ENCODE measurements at regions not wholly inside any gene's neighbourhood (a gene's known extent, or its start where the extent isn't known, plus 50 kb on each side); places are given as distances from the start of the nearest gene placed in this dataset.

DNA sequence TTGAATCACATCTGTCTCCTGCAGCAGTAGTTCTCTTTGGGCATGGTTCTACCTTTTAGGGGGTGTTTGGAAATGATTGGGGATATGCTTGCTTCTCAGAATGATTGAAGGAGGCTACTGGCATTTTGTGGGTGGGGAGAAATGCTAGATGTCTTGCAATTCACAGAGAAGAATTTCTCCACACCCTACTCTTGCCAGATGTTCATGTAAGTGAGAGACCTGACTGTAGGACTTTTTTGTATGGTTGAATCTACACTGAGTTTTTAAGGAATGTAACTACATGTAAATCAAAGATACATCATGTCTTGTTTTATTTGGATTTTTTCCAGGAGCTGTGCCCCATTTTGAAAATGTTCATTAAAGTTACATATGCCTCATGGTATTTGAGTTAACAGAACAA lies 311.9 kb downstream of the PRDM2 start:
- Histone ChIP-seq H3K27me3 (ENCODE audit: control insufficient read depth in 1 of 2, insufficient read depth in 2 of 2, low read length in 2 of 2) (no peaks in the 10 kb centered on the region), H3K4me1 (ENCODE audit: insufficient read depth, low read length) (no peaks in the 10 kb centered on the region), H3K9me3 (ENCODE audit: low read length) (no peaks in the 10 kb centered on the region), H3K36me3 (ENCODE audit: insufficient read depth, low read length) (no peaks in the 10 kb centered on the region), H3K9ac (ENCODE audit: low read length) (no peak overlapping the region), H3K4me3 (ENCODE audit: low read depth in 1 of 2, low read length in 2 of 2) (no peak overlapping the region), H3K27ac (ENCODE audit: low read depth, low read length) (no peak overlapping the region)

DNA sequence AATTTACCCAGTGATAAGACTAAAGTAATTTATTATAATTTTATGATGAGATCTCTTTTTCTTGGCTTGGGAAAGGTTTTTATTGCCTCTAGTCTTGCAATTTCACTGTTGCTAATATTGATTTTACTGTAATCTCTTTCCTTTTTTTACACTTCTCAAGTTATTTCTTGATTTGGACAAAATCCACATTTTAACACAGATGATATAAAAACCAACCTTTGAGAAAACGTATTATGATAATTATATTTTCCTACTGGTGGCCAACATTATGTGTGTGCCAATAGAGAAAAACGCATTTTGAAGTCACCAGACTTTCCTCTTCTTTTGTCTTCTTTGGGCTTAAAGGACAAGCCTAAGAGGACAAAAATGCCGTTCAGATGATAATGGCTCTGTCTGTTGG lies 314.9 kb downstream of the PRDM2 start:
- Histone ChIP-seq H3K4me1 (ENCODE audit: insufficient read depth, low read length) (no peaks in the 10 kb centered on the region), H3K9me3 (ENCODE audit: low read length) (no peaks in the 10 kb centered on the region), H3K36me3 (ENCODE audit: insufficient read depth, low read length) (no peaks in the 10 kb centered on the region), H3K9ac (ENCODE audit: low read length) (no peak overlapping the region), H3K4me3 (ENCODE audit: low read depth in 1 of 2, low read length in 2 of 2) (no peak overlapping the region), H3K27ac (ENCODE audit: low read depth, low read length) (no peak overlapping the region), H3K27me3 (ENCODE audit: control insufficient read depth in 1 of 2, insufficient read depth in 2 of 2, low read length in 2 of 2) (no peaks in the 10 kb centered on the region)

DNA sequence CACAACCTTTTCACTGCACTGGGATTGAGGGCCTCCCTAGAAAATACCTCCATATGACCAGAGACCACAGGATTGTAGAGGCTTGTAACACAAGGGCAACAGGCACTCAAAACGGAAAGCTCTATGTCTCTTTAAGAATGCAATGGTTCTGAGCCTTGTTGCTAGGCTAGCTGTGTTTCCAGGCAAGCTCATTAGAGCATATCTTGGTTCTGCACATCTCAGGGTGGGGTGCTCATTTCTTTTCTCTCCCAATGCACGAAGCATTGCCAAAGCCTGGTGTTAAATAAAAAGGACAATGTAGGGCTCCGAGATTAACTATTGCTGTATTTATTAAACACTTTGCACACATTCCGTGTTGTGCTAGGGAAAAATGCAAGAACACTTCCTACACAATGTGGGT lies 315.9 kb downstream of the PRDM2 start:
- Histone ChIP-seq H3K4me1 (ENCODE audit: insufficient read depth, low read length) (no peaks in the 10 kb centered on the region), H3K36me3 (ENCODE audit: insufficient read depth, low read length) (no peaks in the 10 kb centered on the region), H3K27me3 (ENCODE audit: control insufficient read depth in 1 of 2, insufficient read depth in 2 of 2, low read length in 2 of 2) (no peaks in the 10 kb centered on the region), H3K9me3 (ENCODE audit: low read length) (no peaks in the 10 kb centered on the region), H3K27ac (ENCODE audit: low read depth, low read length) (no peak overlapping the region), H3K4me3 (ENCODE audit: low read depth in 1 of 2, low read length in 2 of 2) (no peak overlapping the region), H3K9ac (ENCODE audit: low read length) (no peak overlapping the region)

DNA sequence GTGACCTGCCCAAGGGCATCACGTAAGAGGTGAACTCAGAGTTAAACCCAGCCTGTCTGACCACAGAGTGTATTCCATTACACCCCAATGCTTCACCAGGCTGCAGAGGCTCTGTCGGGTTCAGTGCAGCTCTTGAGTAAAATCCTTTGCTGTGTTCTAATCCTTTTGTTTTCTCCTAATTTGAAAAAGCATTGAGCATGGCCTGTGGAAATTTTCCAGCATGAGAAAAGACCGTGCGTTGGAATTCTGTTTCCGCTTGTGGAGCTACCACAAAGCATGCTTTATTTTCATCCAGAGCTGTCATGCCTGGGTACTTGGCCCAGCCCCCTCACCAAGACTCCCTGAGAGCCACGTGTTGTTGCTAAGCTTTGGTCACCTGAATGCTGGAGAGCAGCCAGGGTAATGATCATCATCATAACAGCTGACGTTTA lies 317.6 kb downstream of the PRDM2 start:
- no peaks in the 10 kb centered on the region for H3K36me3 ChIP-seq (ENCODE audit: insufficient read depth, low read length)
- no peak overlapping the region for H3K27ac ChIP-seq (ENCODE audit: low read depth, low read length)
- H3K4me1 ChIP-seq (ENCODE audit: insufficient read depth, low read length): no peaks in the 10 kb centered on the region
- no peak overlapping the region for H3K4me3 ChIP-seq (ENCODE audit: low read depth in 1 of 2, low read length in 2 of 2)
- H3K9ac ChIP-seq (ENCODE audit: low read length): no peak overlapping the region
- no peaks in the 10 kb centered on the region for H3K9me3 ChIP-seq (ENCODE audit: low read length)
- no peaks in the 10 kb centered on the region for H3K27me3 ChIP-seq (ENCODE audit: control insufficient read depth in 1 of 2, insufficient read depth in 2 of 2, low read length in 2 of 2)

DNA sequence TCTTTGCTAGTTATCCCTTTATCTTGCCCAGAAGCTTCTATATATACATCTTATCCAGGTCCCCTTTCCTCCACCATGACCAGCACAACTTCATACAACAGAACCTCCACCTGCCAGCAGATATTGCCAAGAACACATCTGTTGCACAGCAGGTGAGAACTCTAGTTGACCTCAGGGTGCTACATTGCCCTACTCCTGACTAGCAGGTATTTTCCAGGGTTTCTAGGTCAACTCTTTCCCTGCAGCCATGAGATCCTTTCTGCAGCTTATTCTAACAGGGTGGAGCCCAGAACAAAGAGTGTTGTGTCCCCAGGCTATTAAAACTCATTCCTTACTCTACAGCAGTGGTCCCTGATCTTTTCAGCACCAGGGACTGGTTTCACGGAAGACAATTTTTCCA lies 319.5 kb downstream of the PRDM2 start:
- Histone ChIP-seq H3K27me3 (ENCODE audit: control insufficient read depth in 1 of 2, insufficient read depth in 2 of 2, low read length in 2 of 2) (no peaks in the 10 kb centered on the region), H3K27ac (ENCODE audit: low read depth, low read length) (no peak overlapping the region), H3K9me3 (ENCODE audit: low read length) (no peaks in the 10 kb centered on the region), H3K4me1 (ENCODE audit: insufficient read depth, low read length) (no peaks in the 10 kb centered on the region), H3K9ac (ENCODE audit: low read length) (no peak overlapping the region), H3K4me3 (ENCODE audit: low read depth in 1 of 2, low read length in 2 of 2) (no peak overlapping the region), H3K36me3 (ENCODE audit: insufficient read depth, low read length) (no peaks in the 10 kb centered on the region)

DNA sequence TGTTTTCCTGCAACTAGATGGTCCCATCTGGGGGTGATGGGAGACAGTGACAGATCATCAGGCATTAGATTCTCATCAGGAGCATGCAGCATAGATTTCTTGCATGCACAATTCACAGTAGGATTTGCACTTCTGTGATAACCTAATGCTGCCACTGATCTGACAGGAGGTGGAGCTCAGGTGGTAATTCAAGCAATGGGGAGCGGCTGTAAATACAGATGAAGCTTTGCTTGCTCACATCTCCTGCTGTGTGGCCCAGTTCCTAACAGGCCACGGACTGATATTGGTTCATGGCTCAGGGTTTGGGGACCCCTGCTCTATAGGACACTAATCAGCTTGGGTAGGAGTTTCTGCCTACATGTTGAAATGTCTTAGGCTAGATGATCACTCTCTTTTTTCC lies 320.0 kb downstream of the PRDM2 start:
- no peaks in the 10 kb centered on the region for H3K4me1 ChIP-seq (ENCODE audit: insufficient read depth, low read length)
- H3K9ac ChIP-seq (ENCODE audit: low read length): no peak overlapping the region
- no peak overlapping the region for H3K27ac ChIP-seq (ENCODE audit: low read depth, low read length)
- no peak overlapping the region for H3K4me3 ChIP-seq (ENCODE audit: low read depth in 1 of 2, low read length in 2 of 2)
- H3K36me3 ChIP-seq (ENCODE audit: insufficient read depth, low read length): no peaks in the 10 kb centered on the region
- H3K9me3 ChIP-seq (ENCODE audit: low read length): no peaks in the 10 kb centered on the region
- no peaks in the 10 kb centered on the region for H3K27me3 ChIP-seq (ENCODE audit: control insufficient read depth in 1 of 2, insufficient read depth in 2 of 2, low read length in 2 of 2)

DNA sequence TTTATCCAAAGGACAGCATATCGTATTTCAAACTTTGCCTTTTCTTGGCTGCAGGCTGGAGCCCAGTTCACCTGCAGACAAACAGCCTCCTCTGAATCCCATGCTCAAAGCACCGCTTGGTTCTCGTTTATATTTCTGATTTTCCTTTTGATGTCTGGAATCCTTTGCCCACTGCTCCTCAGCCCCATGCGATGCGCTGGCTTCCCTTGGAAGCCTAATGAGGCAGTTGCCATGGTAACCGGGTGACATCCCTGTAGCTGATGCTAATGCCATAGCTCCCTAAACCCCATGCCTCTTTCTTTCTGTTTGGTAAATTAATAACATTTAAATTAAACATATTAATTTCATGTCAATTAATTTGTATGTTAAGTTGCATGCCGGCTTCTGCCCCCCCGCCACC lies 327.1 kb downstream of the PRDM2 start:
- H3K4me3 ChIP-seq (ENCODE audit: low read depth in 1 of 2, low read length in 2 of 2): no peak overlapping the region
- H3K36me3 ChIP-seq (ENCODE audit: insufficient read depth, low read length): no peaks in the 10 kb centered on the region
- no peaks in the 10 kb centered on the region for H3K27me3 ChIP-seq (ENCODE audit: control insufficient read depth in 1 of 2, insufficient read depth in 2 of 2, low read length in 2 of 2)
- H3K9me3 ChIP-seq (ENCODE audit: low read length): no peaks in the 10 kb centered on the region
- no peak overlapping the region for H3K27ac ChIP-seq (ENCODE audit: low read depth, low read length)
- no peaks in the 10 kb centered on the region for H3K4me1 ChIP-seq (ENCODE audit: insufficient read depth, low read length)
- no peak overlapping the region for H3K9ac ChIP-seq (ENCODE audit: low read length)

DNA sequence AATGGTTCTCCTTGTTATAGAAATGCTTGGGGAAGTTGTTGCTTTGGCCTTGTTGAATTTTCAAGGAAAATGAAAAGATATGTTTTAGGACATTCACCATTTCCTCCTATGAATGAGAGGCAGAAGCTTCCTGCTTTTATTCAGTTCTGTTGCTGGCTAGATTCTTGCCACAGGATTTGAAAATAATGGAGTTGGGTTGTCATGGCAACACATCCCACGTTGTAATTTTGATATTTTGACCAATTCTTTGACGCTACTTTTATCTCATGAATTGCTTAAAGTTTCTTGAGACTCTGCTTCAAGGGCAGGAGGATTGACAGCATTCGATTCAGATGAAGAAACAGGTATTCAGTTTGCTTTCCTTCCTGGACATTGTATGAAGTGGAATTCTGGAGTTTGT lies 331.5 kb downstream of the PRDM2 start:
- H3K27me3 ChIP-seq (ENCODE audit: control insufficient read depth in 1 of 2, insufficient read depth in 2 of 2, low read length in 2 of 2): no peaks in the 10 kb centered on the region
- H3K4me3 ChIP-seq (ENCODE audit: low read depth in 1 of 2, low read length in 2 of 2): no peak overlapping the region
- H3K36me3 ChIP-seq (ENCODE audit: insufficient read depth, low read length): no peaks in the 10 kb centered on the region
- no peaks in the 10 kb centered on the region for H3K9me3 ChIP-seq (ENCODE audit: low read length)
- H3K27ac ChIP-seq (ENCODE audit: low read depth, low read length): no peak overlapping the region
- no peaks in the 10 kb centered on the region for H3K4me1 ChIP-seq (ENCODE audit: insufficient read depth, low read length)
- no peak overlapping the region for H3K9ac ChIP-seq (ENCODE audit: low read length)

DNA sequence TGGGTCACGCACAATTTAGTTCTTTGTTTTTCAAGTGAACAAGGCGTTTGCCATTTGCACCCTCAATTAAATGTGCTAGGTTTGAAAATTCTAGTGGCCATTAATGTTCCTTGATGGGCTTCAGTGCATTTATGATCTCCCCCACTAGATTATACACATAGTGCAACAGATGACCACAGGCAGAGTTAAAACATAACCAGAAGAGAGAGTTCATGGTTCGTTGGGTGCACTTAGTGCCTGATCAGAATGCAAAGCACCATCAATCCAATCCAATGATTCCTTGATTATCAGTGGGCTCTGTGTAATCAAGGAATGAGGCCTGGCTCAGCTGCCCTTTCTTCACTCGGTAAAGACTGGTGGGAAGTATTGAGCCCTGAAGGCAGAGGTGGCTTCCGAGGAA lies 334.5 kb downstream of the PRDM2 start:
- no peaks in the 10 kb centered on the region for H3K36me3 ChIP-seq (ENCODE audit: insufficient read depth, low read length)
- H3K27me3 ChIP-seq (ENCODE audit: control insufficient read depth in 1 of 2, insufficient read depth in 2 of 2, low read length in 2 of 2): no peaks in the 10 kb centered on the region
- H3K4me1 ChIP-seq (ENCODE audit: insufficient read depth, low read length): no peaks in the 10 kb centered on the region
- no peak overlapping the region for H3K9ac ChIP-seq (ENCODE audit: low read length)
- no peak overlapping the region for H3K27ac ChIP-seq (ENCODE audit: low read depth, low read length)
- H3K4me3 ChIP-seq (ENCODE audit: low read depth in 1 of 2, low read length in 2 of 2): no peak overlapping the region
- no peaks in the 10 kb centered on the region for H3K9me3 ChIP-seq (ENCODE audit: low read length)

DNA sequence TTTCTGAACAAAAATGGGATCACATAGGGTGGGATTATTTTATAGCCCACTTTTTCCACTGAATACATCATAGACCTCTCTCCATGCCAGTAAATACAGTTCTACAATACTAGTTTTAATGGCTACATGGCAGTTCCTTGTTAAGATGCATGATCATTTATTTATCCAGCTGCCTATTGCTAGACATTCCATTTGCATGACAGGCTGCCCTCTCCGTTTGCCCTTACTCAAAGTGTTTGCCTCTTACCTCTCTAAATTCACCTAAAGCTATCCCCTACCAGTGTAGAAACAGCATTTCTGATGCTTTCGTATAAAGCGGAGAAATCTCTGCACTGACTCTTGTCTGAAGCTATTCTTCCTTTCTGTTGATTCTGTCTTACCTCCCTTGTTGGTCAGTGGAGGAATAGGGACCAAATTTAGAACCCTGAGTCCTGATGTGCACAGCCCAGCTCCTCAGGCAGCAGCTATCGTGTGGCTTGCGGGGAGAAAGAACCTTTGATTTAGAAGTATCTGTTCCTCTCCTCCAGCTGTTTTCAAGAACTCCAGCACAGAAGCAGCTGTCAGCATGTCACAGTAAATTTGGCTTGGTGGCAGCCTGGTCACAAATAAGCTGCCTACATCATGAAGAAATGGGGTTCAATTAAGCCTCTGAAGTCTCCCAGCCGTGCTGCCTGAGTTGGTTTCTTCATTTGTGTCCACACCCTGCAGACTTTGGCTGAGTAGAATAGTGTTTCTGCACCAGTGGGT lies 337.3 kb downstream of the PRDM2 start:
- H3K27me3 ChIP-seq (ENCODE audit: control insufficient read depth in 1 of 2, insufficient read depth in 2 of 2, low read length in 2 of 2): no peaks in the 10 kb centered on the region
- H3K4me1 ChIP-seq (ENCODE audit: insufficient read depth, low read length): no peaks in the 10 kb centered on the region
- H3K4me3 ChIP-seq (ENCODE audit: low read depth in 1 of 2, low read length in 2 of 2): no peak overlapping the region
- no peak overlapping the region for H3K9ac ChIP-seq (ENCODE audit: low read length)
- no peaks in the 10 kb centered on the region for H3K9me3 ChIP-seq (ENCODE audit: low read length)
- H3K36me3 ChIP-seq (ENCODE audit: insufficient read depth, low read length): no peaks in the 10 kb centered on the region
- no peak overlapping the region for H3K27ac ChIP-seq (ENCODE audit: low read depth, low read length)

DNA sequence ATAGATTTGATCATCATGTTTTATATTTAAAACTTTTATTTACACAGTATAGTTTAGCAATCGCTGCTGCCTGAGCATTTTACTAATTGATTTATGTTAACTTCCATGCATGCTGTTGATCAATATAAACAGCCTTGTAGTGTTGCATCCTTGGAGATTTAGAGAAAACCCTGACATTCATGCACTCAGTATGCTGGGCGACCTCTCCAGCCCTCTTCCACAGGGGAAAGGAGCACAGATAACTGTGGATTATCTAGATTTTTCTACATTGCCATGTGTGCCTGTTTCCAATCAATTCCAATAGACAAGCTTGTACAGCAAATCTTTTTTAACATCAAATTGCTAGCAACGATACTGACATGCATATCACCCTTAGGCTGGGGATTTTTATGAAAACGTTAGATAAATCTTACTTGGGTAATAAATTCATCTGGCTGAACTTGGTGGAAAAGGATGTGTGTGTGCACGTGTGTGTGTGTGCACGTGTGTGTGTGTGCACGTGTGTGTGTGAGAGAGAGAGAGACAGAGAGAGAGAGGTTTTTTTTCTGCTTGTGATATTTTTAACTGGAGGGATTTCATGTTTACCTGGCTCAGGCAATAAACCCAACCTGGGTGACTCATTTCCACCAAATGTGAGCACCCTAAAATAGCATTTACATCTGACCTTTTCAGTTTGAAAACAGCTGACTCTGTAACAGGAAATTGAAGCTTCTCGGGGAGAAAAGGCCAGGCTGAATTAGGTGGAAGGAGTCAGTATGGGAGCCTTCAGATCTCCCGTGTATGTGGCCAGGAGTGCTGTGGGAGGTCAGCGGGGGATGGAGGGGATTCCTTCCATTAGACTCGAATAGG lies 339.8 kb downstream of the PRDM2 start:
- H3K27ac ChIP-seq (ENCODE audit: low read depth, low read length): no peak overlapping the region
- no peaks in the 10 kb centered on the region for H3K9me3 ChIP-seq (ENCODE audit: low read length)
- H3K36me3 ChIP-seq (ENCODE audit: insufficient read depth, low read length): no peaks in the 10 kb centered on the region
- no peaks in the 10 kb centered on the region for H3K27me3 ChIP-seq (ENCODE audit: control insufficient read depth in 1 of 2, insufficient read depth in 2 of 2, low read length in 2 of 2)
- H3K4me3 ChIP-seq (ENCODE audit: low read depth in 1 of 2, low read length in 2 of 2): no peak overlapping the region
- H3K9ac ChIP-seq (ENCODE audit: low read length): no peak overlapping the region
- no peaks in the 10 kb centered on the region for H3K4me1 ChIP-seq (ENCODE audit: insufficient read depth, low read length)

DNA sequence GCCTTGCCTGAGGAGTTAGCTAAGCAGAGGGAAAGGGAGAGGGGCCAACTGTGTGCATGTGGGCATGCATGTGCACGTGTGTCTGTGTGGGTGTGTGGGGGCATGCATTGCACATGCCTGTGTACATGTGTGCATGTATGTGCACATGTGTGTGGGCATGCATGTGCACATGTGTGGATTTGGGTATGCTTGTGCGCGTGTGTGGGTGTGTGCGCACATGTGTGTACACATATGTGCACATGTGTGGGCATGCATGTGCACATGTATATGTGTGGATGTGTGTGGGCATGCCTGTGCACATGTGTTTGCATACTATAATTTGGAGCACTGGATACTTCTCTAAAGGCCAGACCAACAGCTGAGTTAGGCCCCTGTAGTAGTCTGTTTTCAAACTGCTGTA lies 350.0 kb downstream of the PRDM2 start:
- H3K9me3 ChIP-seq (ENCODE audit: low read length): no peaks in the 10 kb centered on the region
- no peak overlapping the region for H3K4me3 ChIP-seq (ENCODE audit: low read depth in 1 of 2, low read length in 2 of 2)
- no peaks in the 10 kb centered on the region for H3K4me1 ChIP-seq (ENCODE audit: insufficient read depth, low read length)
- H3K27ac ChIP-seq (ENCODE audit: low read depth, low read length): no peak overlapping the region
- H3K9ac ChIP-seq (ENCODE audit: low read length): no peak overlapping the region
- H3K27me3 ChIP-seq (ENCODE audit: control insufficient read depth in 1 of 2, insufficient read depth in 2 of 2, low read length in 2 of 2): no peaks in the 10 kb centered on the region
- H3K36me3 ChIP-seq (ENCODE audit: insufficient read depth, low read length): no peaks in the 10 kb centered on the region
